Stomach (tissue), 8 donors: ENCODE measurements at regions not wholly inside any gene's neighbourhood (a gene's known extent, or its start where the extent isn't known, plus 50 kb on each side); places are given as distances from the start of the nearest gene placed in this dataset.
"Not testable (repeated sequence)": the region's sequence is repeated elsewhere in the genome, so short reads cannot be mapped to it uniquely, and the experiment has no call there.

Experiments
- DNase-seq, 2 donors: peaks; one replicate each; pipeline versions ENCODE4 v3.0.0 to v3.0.0-alpha.2; 2013 to 2019
- H3K27ac ChIP-seq, 5 donors: fragments of 200-600 bp in 4 of 5; sonication (generic) in 4 of 5; one replicate each; pipeline ENCODE4 v1.5.1; 2013 to 2019; ENCODE audit warnings: mild to moderate bottlenecking in 1 of 5, moderate library complexity in 1 of 5
- H3K27me3 ChIP-seq, 3 donors: fragments of 200-600 bp; sonication (generic); one replicate each; pipeline ENCODE4 v1.5.1; 2017 to 2019; ENCODE audit warnings: mixed run types in 1 of 3
- H3K36me3 ChIP-seq, 4 donors: fragments of 200-600 bp; sonication (generic); 1 replicate in 3 of 4; 2 replicates in 1 of 4; pipeline ENCODE4 v1.5.1; 2016 to 2019
- H3K4me1 ChIP-seq, 4 donors: fragments of 200-600 bp; sonication (generic); one replicate each; pipeline ENCODE4 v1.5.1; 2016 to 2019
- H3K4me3 ChIP-seq, 4 donors: fragments of 200-600 bp; sonication (generic) in 3 of 4; one replicate each; pipeline ENCODE4 v1.5.1; 2016 to 2019; ENCODE audit warnings: mild to moderate bottlenecking in 1 of 4
- H3K9me3 ChIP-seq, 4 donors: fragments of 200-600 bp; sonication (generic); one replicate each; pipeline ENCODE4 v1.5.1; 2016 to 2019
- CTCF ChIP-seq, 7 experiments: fragments of 450-650 bp in 4 of 7; fragments of 200-600 bp in 3 of 7; sonication (generic) in 3 of 7; IDR thresholded peaks; one replicate each; pipeline ENCODE4 v1.5.1; 2016 to 2019; ENCODE audit warnings: antibody characterized with exemption in 7 of 7, control low read depth in 2 of 7, mild to moderate bottlenecking in 1 of 7
- EP300 ChIP-seq: sonication (generic); formaldehyde crosslinking; IDR thresholded peaks from one replicate; pipeline ENCODE4 v1.6.1; 2017; ENCODE audit warnings: antibody characterized with exemption
- POLR2A ChIP-seq, 4 donors: fragments of 450-650 bp; IDR thresholded peaks; one replicate each; pipeline ENCODE4 v1.6.1; 2016; ENCODE audit warnings: antibody characterized with exemption in 4 of 4, control low read depth in 2 of 4, mild to moderate bottlenecking in 1 of 4, moderate library complexity in 1 of 4
- POLR2AphosphoS5 ChIP-seq, 3 donors: sonication (generic); formaldehyde crosslinking; IDR thresholded peaks; one replicate each; pipeline ENCODE4 v1.6.1; 2016; ENCODE audit warnings: antibody characterized with exemption in 3 of 3
- WGBS, 5 donors: extraction: QIAGEN DNeasy Blood & Tissue Kit in 3 of 5; methylation state at CpG; one replicate each; pipeline versions ENCODE4 v1.1.5 to v1.1.7; 2013 to 2018; 5-methylcytosine and 5-hydroxymethylcytosine counted together
- intact Hi-C: fragments of 100-400 bp; cut with DNase I; formaldehyde crosslinking; loops from one replicate; pipeline ENCODE4 v1.15.1; 2023; ENCODE audit warnings: low total_unique reads
- donor health status: healthy with polysubstance abuse.
- donor health status: Bipolar disorder and iron deficiency.
- donor health status: healthy.

DNA sequence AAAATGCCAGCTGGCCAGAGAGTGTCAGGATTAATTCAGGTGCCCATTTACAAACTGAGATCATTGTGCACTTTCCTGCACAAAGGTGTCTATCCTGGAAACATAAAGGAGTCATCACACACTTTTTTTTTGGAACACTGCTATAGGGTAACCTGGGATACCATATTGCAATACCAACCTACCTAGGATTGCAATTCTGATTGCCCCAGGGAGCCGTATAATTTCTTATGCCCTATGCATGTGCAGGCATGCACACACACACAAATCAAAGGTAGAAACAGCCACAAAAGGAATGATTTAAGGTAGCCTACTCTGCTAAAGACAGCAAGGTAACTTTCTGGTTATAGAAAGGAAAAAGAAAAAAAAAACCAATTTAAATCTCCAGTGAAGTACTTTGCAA lies 285.3 kb upstream of the KITLG start:
- no peaks in the 10 kb centered on the region for H3K27me3 ChIP-seq
- TF ChIP-seq EP300: no peak
- no peak for TF ChIP-seq POLR2A (IDR thresholded peaks at IDR 0.05)
- TF ChIP-seq POLR2AphosphoS5 (IDR thresholded peaks at IDR 0.05): no peak
- no peak for TF ChIP-seq CTCF (IDR thresholded peaks at IDR 0.05)
- H3K4me3 ChIP-seq: no peak overlapping the region
- DNase-seq: no peak
- no peaks in the 10 kb centered on the region for H3K9me3 ChIP-seq
- no peaks in the 10 kb centered on the region for H3K36me3 ChIP-seq
- no peak overlapping the region for H3K27ac ChIP-seq
- WGBS, 5 donors: 79 to 100% (median 93%) methylated on average over 1 of the region's 1 CpG
- H3K4me1 ChIP-seq: no peaks in the 10 kb centered on the region
- intact Hi-C loops: no loop called here

DNA sequence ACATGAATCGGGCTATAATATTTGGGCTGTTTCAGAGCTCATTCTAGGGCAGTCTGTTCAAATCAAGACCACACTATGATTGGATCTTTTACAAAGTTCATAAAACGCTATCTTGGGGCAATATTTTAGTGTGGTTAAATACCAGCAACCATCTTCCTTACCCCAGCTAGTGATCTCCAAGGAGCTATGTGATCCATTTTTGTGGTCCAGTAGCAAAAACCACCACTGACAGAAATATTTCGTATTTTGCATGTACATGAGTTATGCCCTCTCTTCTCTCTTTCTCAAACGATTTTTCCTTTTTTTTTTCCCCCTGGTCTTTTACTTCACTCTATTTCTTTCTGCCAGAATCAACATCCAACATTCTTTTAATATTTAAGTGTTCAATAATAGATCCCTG lies 280.6 kb upstream of the KITLG start:
- WGBS, 5 donors: 82 to 90% (median 84%) methylated on average over 4 of the region's 4 CpGs
- H3K27ac ChIP-seq: no peak overlapping the region
- H3K4me3 ChIP-seq: no peak overlapping the region
- H3K4me1 ChIP-seq: no peaks in the 10 kb centered on the region
- DNase-seq: no peak
- H3K36me3 ChIP-seq: no peaks in the 10 kb centered on the region
- intact Hi-C loops: no loop called here
- no peaks in the 10 kb centered on the region for H3K9me3 ChIP-seq
- no peaks in the 10 kb centered on the region for H3K27me3 ChIP-seq
- no peak for TF ChIP-seq CTCF (IDR thresholded peaks at IDR 0.05)
- no peak for TF ChIP-seq POLR2A (IDR thresholded peaks at IDR 0.05)
- TF ChIP-seq EP300: no peak
- no peak for TF ChIP-seq POLR2AphosphoS5 (IDR thresholded peaks at IDR 0.05)

DNA sequence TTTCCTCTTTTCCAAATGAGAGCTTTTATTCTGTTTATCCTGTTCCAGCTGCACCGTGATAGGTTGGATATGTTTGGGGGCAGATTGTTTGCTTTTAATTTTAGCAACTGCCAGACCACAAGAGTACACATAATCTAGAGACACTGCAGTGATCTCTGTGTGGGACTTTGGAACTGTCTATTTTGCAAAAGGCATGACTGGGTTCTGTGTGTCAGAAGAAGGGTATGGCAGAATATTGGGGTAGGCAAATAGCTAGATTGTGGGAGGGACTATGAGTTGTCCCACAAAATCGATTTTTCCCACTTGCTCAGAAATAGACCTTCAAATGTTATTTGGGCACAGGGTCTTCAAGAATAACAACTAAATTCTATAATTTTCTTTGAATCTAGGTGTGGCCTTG lies 275.9 kb upstream of the KITLG start:
- Histone ChIP-seq H3K27ac (no peak overlapping the region), H3K4me1 (no peaks in the 10 kb centered on the region), H3K36me3 (no peaks in the 10 kb centered on the region), H3K4me3 (no peak overlapping the region), H3K9me3 (no peaks in the 10 kb centered on the region), H3K27me3 (no peaks in the 10 kb centered on the region)
- DNase-seq: no peak
- intact Hi-C loops: no loop called here
- 67 to 91% (median 77%) methylated on average over 2 of the region's 2 CpGs for WGBS, 5 donors
- TF ChIP-seq CTCF (IDR thresholded peaks at IDR 0.05) (no peak), EP300 (no peak), POLR2A (IDR thresholded peaks at IDR 0.05) (no peak), POLR2AphosphoS5 (IDR thresholded peaks at IDR 0.05) (no peak)

- DNase-seq: no peak
- TF ChIP-seq CTCF (IDR thresholded peaks at IDR 0.05) (no peak), POLR2AphosphoS5 (IDR thresholded peaks at IDR 0.05) (no peak), POLR2A (IDR thresholded peaks at IDR 0.05) (no peak), EP300 (no peak)
- intact Hi-C loops: no loop called here
- Histone ChIP-seq H3K4me3 (no peak overlapping the region), H3K4me1 (no peaks in the 10 kb centered on the region), H3K27ac (no peak overlapping the region), H3K27me3 (no peaks in the 10 kb centered on the region), H3K36me3 (no peaks in the 10 kb centered on the region), H3K9me3 (no peaks in the 10 kb centered on the region)
- WGBS, 5 donors: 61 to 81% (median 68%) methylated on average over 1 of the region's 1 CpG
Observed at GRCh38 chr12:88855301-88855700, 275.0 kb upstream of the KITLG start.

DNA sequence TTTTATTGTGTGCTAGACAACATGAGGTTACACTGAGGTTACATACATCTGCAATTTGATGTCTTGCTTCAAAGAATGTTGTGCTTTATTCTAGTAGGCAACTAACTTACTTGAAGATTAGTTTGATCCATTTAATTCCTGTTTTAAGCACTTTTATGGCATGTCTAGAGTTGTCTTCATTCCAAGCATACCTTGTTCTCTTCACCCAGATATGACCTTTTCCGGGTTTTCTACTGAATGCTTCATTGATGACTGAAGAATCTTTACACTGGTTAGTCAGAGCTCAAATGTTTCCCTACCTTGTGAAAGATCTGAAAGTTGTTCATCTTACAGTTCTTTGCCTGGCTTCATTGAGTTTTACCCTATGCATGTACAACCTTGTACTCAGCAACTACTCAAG lies 274.0 kb upstream of the KITLG start:
- intact Hi-C loops: no loop called here
- Histone ChIP-seq H3K27ac (no peak overlapping the region), H3K27me3 (no peaks in the 10 kb centered on the region), H3K36me3 (no peaks in the 10 kb centered on the region), H3K9me3 (no peaks in the 10 kb centered on the region), H3K4me1 (no peaks in the 10 kb centered on the region), H3K4me3 (no peak overlapping the region)
- TF ChIP-seq POLR2AphosphoS5 (IDR thresholded peaks at IDR 0.05) (no peak), POLR2A (IDR thresholded peaks at IDR 0.05) (no peak), CTCF (IDR thresholded peaks at IDR 0.05) (no peak), EP300 (no peak)
- 72 to 78% (median 76%) methylated on average over 1 of the region's 1 CpG for WGBS, 5 donors
- DNase-seq: no peak

GRCh38 chr12:88847246-88847645 lies 267.0 kb upstream of the KITLG start:
- intact Hi-C loops, H3K27me3 ChIP-seq, DNase-seq, H3K9me3 ChIP-seq, H3K4me3 ChIP-seq, H3K27ac ChIP-seq, H3K36me3 ChIP-seq, H3K4me1 ChIP-seq: not testable (repeated sequence)
- WGBS, 5 donors: 84 to 95% (median 94%) methylated on average over 12 to 13 of the region's 14 CpGs
